HEK293 (cell line): ENCODE measurements at regions not wholly inside any gene's neighbourhood (a gene's known extent, or its start where the extent isn't known, plus 50 kb on each side); places are given as distances from the start of the nearest gene placed in this dataset.

Source experiments
- CTCF ChIA-PET: fragments of 350-600 bp; formaldehyde crosslinking; extraction: SDS; loops from one replicate; lab custom pipeline; 2021; ENCODE audit warnings: antibody characterized with exemption; lab: Yijun Ruan, JAX
- POLR2A ChIA-PET: fragments of 300-600 bp; formaldehyde crosslinking; extraction: SDS; loops from one replicate; lab custom pipeline; 2020; ENCODE audit warnings: antibody characterized with exemption, inconsistent platforms; lab: Yijun Ruan, JAX
- H3K27ac ChIP-seq: fragments of 200-500 bp; sonication (Bioruptor generic); 2 replicates; pipeline ENCODE4 v1.5.1; 2014; ENCODE audit warnings: low read depth, low read length, control low read depth, inconsistent platforms; ENCODE audit errors: extremely low read depth
- H3K36me3 ChIP-seq, 2 experiments: fragments of 200-500 bp in 1 of 2; sonication (Bioruptor generic) in 1 of 2; 1 replicate in 1 of 2; 2 replicates in 1 of 2; pipeline ENCODE4 v1.5.1; 2014 to 2017; ENCODE audit warnings: inconsistent platforms in 2 of 2, low read length in 2 of 2; ENCODE audit not compliant: control insufficient read depth in 2 of 2, insufficient read depth in 1 of 2
- H3K4me1 ChIP-seq: fragments of 200-500 bp; sonication (Bioruptor generic); 2 replicates; pipeline ENCODE4 v1.5.1; 2014; ENCODE audit warnings: mild to moderate bottlenecking, low read length, inconsistent platforms; ENCODE audit not compliant: control insufficient read depth, insufficient read depth
- H3K4me3 ChIP-seq: 2 replicates; pipeline ENCODE4 v1.5.1; 2011; ENCODE audit warnings: low read depth, mild to moderate bottlenecking, control low read depth, low read length, moderate library complexity
- H3K9me3 ChIP-seq: fragments of 200-500 bp; sonication (Bioruptor generic); 2 replicates; pipeline ENCODE4 v1.5.1; 2014; ENCODE audit warnings: low read depth, low read length, inconsistent platforms; ENCODE audit not compliant: control insufficient read depth, insufficient read depth
- AEBP2 ChIP-seq: fragments of 450-650 bp; formaldehyde crosslinking; IDR thresholded peaks from 2 replicates; pipeline ENCODE4 v1.5.1; 2016; ENCODE audit warnings: missing biosample characterization, missing genetic modification characterization, borderline replicate concordance
- IKZF3 ChIP-seq: fragments of 450-650 bp; IDR thresholded peaks from 2 replicates; pipeline ENCODE4 v1.5.0; 2018; ENCODE audit warnings: missing biosample characterization, mild to moderate bottlenecking, missing genetic modification characterization, moderate library complexity
- INSM2 ChIP-seq: fragments of 450-650 bp; formaldehyde crosslinking; IDR thresholded peaks from 2 replicates; pipeline ENCODE4 v1.5.1; 2016; ENCODE audit warnings: missing biosample characterization, missing genetic modification characterization
- MEIS1 ChIP-seq: sonication (generic); formaldehyde crosslinking; IDR thresholded peaks from 2 replicates; pipeline ENCODE4 v1.8.1; 2022; ENCODE audit warnings: missing genetic modification reagents, mild to moderate bottlenecking, borderline replicate concordance
- MYNN ChIP-seq: fragments of 450-650 bp; formaldehyde crosslinking; IDR thresholded peaks from 2 replicates; pipeline ENCODE4 v1.5.1; 2016; ENCODE audit warnings: missing biosample characterization, missing genetic modification characterization, borderline replicate concordance
- PRDM4 ChIP-seq: fragments of 450-650 bp; formaldehyde crosslinking; IDR thresholded peaks from 2 replicates; pipeline ENCODE4 v1.5.1; 2017; ENCODE audit warnings: missing biosample characterization, missing genetic modification characterization
- ZNF10 ChIP-seq: fragments of 450-650 bp; formaldehyde crosslinking; IDR thresholded peaks from 2 replicates; pipeline ENCODE4 v1.5.1; 2017; ENCODE audit warnings: missing biosample characterization, missing genetic modification characterization
- ZNF133 ChIP-seq: fragments of 450-650 bp; formaldehyde crosslinking; IDR thresholded peaks from 2 replicates; pipeline ENCODE4 v1.5.1; 2016; ENCODE audit warnings: missing biosample characterization, missing genetic modification characterization
- ZNF16 ChIP-seq: fragments of 450-650 bp; formaldehyde crosslinking; IDR thresholded peaks from 2 replicates; pipeline ENCODE4 v1.5.1; 2016; ENCODE audit warnings: low read depth, missing biosample characterization, missing genetic modification characterization
- ZNF350 ChIP-seq: fragments of 450-650 bp; formaldehyde crosslinking; IDR thresholded peaks from 2 replicates; pipeline ENCODE4 v1.5.0; 2017; ENCODE audit warnings: missing biosample characterization, mild to moderate bottlenecking, missing genetic modification characterization
- ZNF48 ChIP-seq: fragments of 450-650 bp; formaldehyde crosslinking; IDR thresholded peaks from 2 replicates; pipeline ENCODE4 v1.5.1; 2016; ENCODE audit warnings: missing biosample characterization, missing genetic modification characterization
- ZNF521 ChIP-seq: fragments of 450-650 bp; formaldehyde crosslinking; IDR thresholded peaks from 2 replicates; pipeline ENCODE4 v1.5.1; 2017; ENCODE audit warnings: missing biosample characterization, mild to moderate bottlenecking, missing genetic modification characterization
- ZNF76 ChIP-seq: fragments of 450-650 bp; formaldehyde crosslinking; IDR thresholded peaks from 2 replicates; pipeline ENCODE4; 2016; ENCODE audit warnings: low read depth, missing biosample characterization, missing genetic modification characterization, borderline replicate concordance
- ZNF776 ChIP-seq: fragments of 450-650 bp; formaldehyde crosslinking; IDR thresholded peaks from 2 replicates; pipeline ENCODE4 v1.5.0; 2017; ENCODE audit warnings: missing biosample characterization, missing genetic modification characterization, borderline replicate concordance
- ZNF791 ChIP-seq: fragments of 450-650 bp; formaldehyde crosslinking; IDR thresholded peaks from 2 replicates; pipeline ENCODE4 v1.5.1; 2016; ENCODE audit warnings: missing biosample characterization, missing genetic modification characterization
- TF ChIP-seq, protein P1 (sequence below): fragments of 450-650 bp; formaldehyde crosslinking; IDR thresholded peaks from 2 replicates; pipeline ENCODE4 v1.5.1; 2016; ENCODE audit warnings: missing biosample characterization, missing genetic modification characterization
- TF ChIP-seq, protein P2 (sequence below): fragments of 450-650 bp; formaldehyde crosslinking; IDR thresholded peaks from 2 replicates; pipeline ENCODE4 v1.5.1; 2016; ENCODE audit warnings: missing biosample characterization, missing genetic modification characterization
- TF ChIP-seq, protein P3 (sequence below): sonication (generic); formaldehyde crosslinking; IDR thresholded peaks from 2 replicates; pipeline ENCODE4 v1.8.1; 2022; ENCODE audit warnings: mild to moderate bottlenecking, moderate library complexity, missing genetic modification reagents
- TF ChIP-seq, protein P4 (sequence below): fragments of 450-650 bp; formaldehyde crosslinking; conservative IDR thresholded peaks from 2 replicates; pipeline ENCODE4 v1.5.1; 2016; ENCODE audit warnings: low read depth, missing biosample characterization, missing genetic modification characterization
- TF ChIP-seq, protein P5 (sequence below): fragments of 450-650 bp; formaldehyde crosslinking; IDR thresholded peaks from 2 replicates; pipeline ENCODE4 v1.5.1; 2017; ENCODE audit warnings: missing biosample characterization, missing genetic modification characterization

- Histone ChIP-seq H3K36me3 (no peaks in the 10 kb centered on the region), H3K9me3 (no peaks in the 10 kb centered on the region), H3K4me3 (no peak overlapping the region), H3K4me1 (no peaks in the 10 kb centered on the region), H3K27ac (no peak overlapping the region)
- no peak for TF ChIP-seq ZNF521 (tag by site-specific recombination)
- TF ChIP-seq ZNF76 (tag by site-specific recombination): no peak
- no peak for TF ChIP-seq INSM2 (tag by site-specific recombination)
- TF ChIP-seq ZNF791 (tag by site-specific recombination): no peak
- TF ChIP-seq AEBP2 (tag by site-specific recombination): no peak
- no peak for TF ChIP-seq MYNN (tag by site-specific recombination)
- TF ChIP-seq ZNF16 (tag by site-specific recombination): no peak
- TF ChIP-seq, protein P1, sequence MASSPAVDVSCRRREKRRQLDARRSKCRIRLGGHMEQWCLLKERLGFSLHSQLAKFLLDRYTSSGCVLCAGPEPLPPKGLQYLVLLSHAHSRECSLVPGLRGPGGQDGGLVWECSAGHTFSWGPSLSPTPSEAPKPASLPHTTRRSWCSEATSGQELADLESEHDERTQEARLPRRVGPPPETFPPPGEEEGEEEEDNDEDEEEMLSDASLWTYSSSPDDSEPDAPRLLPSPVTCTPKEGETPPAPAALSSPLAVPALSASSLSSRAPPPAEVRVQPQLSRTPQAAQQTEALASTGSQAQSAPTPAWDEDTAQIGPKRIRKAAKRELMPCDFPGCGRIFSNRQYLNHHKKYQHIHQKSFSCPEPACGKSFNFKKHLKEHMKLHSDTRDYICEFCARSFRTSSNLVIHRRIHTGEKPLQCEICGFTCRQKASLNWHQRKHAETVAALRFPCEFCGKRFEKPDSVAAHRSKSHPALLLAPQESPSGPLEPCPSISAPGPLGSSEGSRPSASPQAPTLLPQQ (tag by site-specific recombination): no peak
- TF ChIP-seq, protein P2, sequence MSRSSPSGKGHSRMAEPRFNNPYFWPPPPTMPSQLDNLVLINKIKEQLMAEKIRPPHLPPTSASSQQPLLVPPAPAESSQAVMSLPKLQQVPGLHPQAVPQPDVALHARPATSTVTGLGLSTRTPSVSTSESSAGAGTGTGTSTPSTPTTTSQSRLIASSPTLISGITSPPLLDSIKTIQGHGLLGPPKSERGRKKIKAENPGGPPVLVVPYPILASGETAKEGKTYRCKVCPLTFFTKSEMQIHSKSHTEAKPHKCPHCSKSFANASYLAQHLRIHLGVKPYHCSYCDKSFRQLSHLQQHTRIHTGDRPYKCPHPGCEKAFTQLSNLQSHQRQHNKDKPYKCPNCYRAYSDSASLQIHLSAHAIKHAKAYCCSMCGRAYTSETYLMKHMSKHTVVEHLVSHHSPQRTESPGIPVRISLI (tag by site-specific recombination): no peak
- TF ChIP-seq PRDM4 (tag by site-specific recombination): no peak
- no peak for TF ChIP-seq ZNF48 (tag by site-specific recombination)
- TF ChIP-seq ZNF10: no peak
- TF ChIP-seq, protein P3, sequence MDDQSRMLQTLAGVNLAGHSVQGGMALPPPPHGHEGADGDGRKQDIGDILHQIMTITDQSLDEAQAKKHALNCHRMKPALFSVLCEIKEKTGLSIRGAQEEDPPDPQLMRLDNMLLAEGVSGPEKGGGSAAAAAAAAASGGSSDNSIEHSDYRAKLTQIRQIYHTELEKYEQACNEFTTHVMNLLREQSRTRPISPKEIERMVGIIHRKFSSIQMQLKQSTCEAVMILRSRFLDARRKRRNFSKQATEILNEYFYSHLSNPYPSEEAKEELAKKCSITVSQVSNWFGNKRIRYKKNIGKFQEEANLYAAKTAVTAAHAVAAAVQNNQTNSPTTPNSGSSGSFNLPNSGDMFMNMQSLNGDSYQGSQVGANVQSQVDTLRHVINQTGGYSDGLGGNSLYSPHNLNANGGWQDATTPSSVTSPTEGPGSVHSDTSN (CRISPR knock-in tag): no peak
- TF ChIP-seq ZNF133 (tag by site-specific recombination): no peak
- TF ChIP-seq IKZF3 (tag by site-specific recombination): no peak
- TF ChIP-seq, protein P4, sequence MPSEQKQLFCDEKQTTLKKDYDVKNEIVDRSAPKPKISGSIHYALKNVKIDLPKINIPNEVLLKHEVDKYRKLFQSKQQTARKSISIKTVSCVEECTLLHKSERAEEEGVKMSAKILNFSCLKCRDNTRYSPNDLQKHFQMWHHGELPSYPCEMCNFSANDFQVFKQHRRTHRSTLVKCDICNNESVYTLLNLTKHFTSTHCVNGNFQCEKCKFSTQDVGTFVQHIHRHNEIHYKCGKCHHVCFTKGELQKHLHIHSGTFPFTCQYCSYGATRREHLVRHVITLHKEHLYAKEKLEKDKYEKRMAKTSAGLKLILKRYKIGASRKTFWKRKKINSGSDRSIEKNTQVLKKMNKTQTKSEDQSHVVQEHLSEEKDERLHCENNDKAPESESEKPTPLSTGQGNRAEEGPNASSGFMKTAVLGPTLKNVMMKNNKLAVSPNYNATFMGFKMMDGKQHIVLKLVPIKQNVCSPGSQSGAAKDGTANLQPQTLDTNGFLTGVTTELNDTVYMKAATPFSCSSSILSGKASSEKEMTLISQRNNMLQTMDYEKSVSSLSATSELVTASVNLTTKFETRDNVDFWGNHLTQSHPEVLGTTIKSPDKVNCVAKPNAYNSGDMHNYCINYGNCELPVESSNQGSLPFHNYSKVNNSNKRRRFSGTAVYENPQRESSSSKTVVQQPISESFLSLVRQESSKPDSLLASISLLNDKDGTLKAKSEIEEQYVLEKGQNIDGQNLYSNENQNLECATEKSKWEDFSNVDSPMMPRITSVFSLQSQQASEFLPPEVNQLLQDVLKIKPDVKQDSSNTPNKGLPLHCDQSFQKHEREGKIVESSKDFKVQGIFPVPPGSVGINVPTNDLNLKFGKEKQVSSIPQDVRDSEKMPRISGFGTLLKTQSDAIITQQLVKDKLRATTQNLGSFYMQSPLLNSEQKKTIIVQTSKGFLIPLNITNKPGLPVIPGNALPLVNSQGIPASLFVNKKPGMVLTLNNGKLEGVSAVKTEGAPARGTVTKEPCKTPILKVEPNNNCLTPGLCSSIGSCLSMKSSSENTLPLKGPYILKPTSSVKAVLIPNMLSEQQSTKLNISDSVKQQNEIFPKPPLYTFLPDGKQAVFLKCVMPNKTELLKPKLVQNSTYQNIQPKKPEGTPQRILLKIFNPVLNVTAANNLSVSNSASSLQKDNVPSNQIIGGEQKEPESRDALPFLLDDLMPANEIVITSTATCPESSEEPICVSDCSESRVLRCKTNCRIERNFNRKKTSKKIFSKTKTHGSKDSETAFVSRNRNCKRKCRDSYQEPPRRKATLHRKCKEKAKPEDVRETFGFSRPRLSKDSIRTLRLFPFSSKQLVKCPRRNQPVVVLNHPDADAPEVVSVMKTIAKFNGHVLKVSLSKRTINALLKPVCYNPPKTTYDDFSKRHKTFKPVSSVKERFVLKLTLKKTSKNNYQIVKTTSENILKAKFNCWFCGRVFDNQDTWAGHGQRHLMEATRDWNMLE (tag by site-specific recombination): no peak
- TF ChIP-seq, protein P5, sequence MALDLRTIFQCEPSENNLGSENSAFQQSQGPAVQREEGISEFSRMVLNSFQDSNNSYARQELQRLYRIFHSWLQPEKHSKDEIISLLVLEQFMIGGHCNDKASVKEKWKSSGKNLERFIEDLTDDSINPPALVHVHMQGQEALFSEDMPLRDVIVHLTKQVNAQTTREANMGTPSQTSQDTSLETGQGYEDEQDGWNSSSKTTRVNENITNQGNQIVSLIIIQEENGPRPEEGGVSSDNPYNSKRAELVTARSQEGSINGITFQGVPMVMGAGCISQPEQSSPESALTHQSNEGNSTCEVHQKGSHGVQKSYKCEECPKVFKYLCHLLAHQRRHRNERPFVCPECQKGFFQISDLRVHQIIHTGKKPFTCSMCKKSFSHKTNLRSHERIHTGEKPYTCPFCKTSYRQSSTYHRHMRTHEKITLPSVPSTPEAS: no peak
- no peak for TF ChIP-seq ZNF350
- no peak for TF ChIP-seq ZNF776 (tag by site-specific recombination)
- TF ChIP-seq MEIS1 (CRISPR knock-in tag): no peak
- CTCF ChIA-PET: interaction anchor here (0.6 to 1.3 kb wide), 2 partner anchors 14 to 262 kb away, joined by 3 read pairs; no protein-coding TSS in a partner anchor
- POLR2A ChIA-PET: no interaction called here
Observed at GRCh38 chr1:88317396-88317795, 366.7 kb upstream of the PKN2 start.
